GM12878 (cell line): ENCODE measurements at regions not wholly inside any gene's neighbourhood (a gene's known extent, or its start where the extent isn't known, plus 50 kb on each side); places are given as distances from the start of the nearest gene placed in this dataset.
"Not testable (repeated sequence)": the region's sequence is repeated elsewhere in the genome, so short reads cannot be mapped to it uniquely, and the experiment has no call there.

Source experiments
- ATAC-seq: fragments of 200-7000 bp; cut with Tn5 transposase; 3 replicates; pipeline ENCODE4 v1.9.1; 2020; ENCODE audit warnings: mild to moderate bottlenecking, moderate library complexity
- BruUV-seq: library from RNA; stranded (reverse); fragments of 400-500 nt; replicated peaks from 2 replicates; lab custom pipeline; 2021; lab: Mats Ljungman, UMichigan
- CTCF ChIA-PET: fragments of 300-600 bp; sonication (Branson Sonifier 250); formaldehyde crosslinking; extraction: SDS; loops from one replicate; lab custom pipeline; 2021; ENCODE audit warnings: inconsistent platforms; lab: Yijun Ruan, JAX
- POLR2A ChIA-PET: fragments of 350-600 bp; formaldehyde crosslinking; extraction: SDS; loops from one replicate; lab custom pipeline; 2021; ENCODE audit warnings: inconsistent platforms; lab: Charles Lee
- RAD21 ChIA-PET: fragments of 300-600 bp; sonication (Branson Sonifier 250); formaldehyde crosslinking; loops from one replicate; lab custom pipeline; 2023; ENCODE audit warnings: antibody characterized with exemption; ENCODE audit not compliant: unreplicated experiment; lab: Charles Lee
- SMC1A ChIA-PET: fragments of 300-600 bp; sonication (Branson Sonifier 250); formaldehyde crosslinking; loops from one replicate; lab custom pipeline; 2023; ENCODE audit not compliant: unreplicated experiment, uncharacterized antibody; lab: Charles Lee
- DNase-seq: peaks from one replicate; pipeline ENCODE4 v3.0.0-alpha.2; 2011; ENCODE audit warnings: low read depth, low spot score
- FAIRE-seq: peaks from 3 replicates; lab custom pipeline; 2011; peaks lifted over from hg19 to GRCh38; lab: Jason Lieb, UNC
- H2AFZ ChIP-seq: 2 replicates; pipeline ENCODE4 v1.6.0; 2011; ENCODE audit warnings: low read depth, low read length, control low read depth; ENCODE audit not compliant: control insufficient read depth
- H3K27ac ChIP-seq: 2 replicates; pipeline ENCODE4 v1.5.1; 2011; ENCODE audit warnings: control low read depth; ENCODE audit not compliant: control insufficient read depth, insufficient read depth
- H3K27me3 ChIP-seq, 2 experiments: replicated peaks in 1 of 2; 2 replicates each; pipeline versions ENCODE4 v1.6.0 to v1.6.1; 2011; ENCODE audit warnings: low read length in 1 of 2; ENCODE audit not compliant: control insufficient read depth in 2 of 2, insufficient read depth in 2 of 2
- H3K36me3 ChIP-seq, 2 experiments: 2 replicates each; pipeline ENCODE4 v1.5.1; 2011; ENCODE audit warnings: low read length in 1 of 2; ENCODE audit not compliant: control insufficient read depth in 2 of 2, insufficient read depth in 2 of 2
- H3K4me1 ChIP-seq: 2 replicates; pipeline ENCODE4 v1.6.1; 2011; ENCODE audit warnings: mild to moderate bottlenecking, low read length, moderate library complexity, mixed read lengths; ENCODE audit not compliant: control insufficient read depth, insufficient read depth
- H3K4me2 ChIP-seq: 2 replicates; pipeline ENCODE4 v1.6.0; 2011; ENCODE audit warnings: control low read depth; ENCODE audit not compliant: control insufficient read depth, insufficient read depth
- H3K4me3 ChIP-seq: fragments of 200-600 bp; sonication (generic); 2 replicates; pipeline ENCODE4 v1.5.1; 2016
- H3K79me2 ChIP-seq: 2 replicates; pipeline ENCODE4 v1.6.0; 2011; ENCODE audit warnings: low read length; ENCODE audit not compliant: control insufficient read depth, insufficient read depth
- H3K9ac ChIP-seq: 2 replicates; pipeline ENCODE4 v1.8.0; 2011; ENCODE audit warnings: low read length, control low read depth, mixed read lengths; ENCODE audit not compliant: control insufficient read depth, insufficient read depth
- H3K9me3 ChIP-seq: replicated peaks from 3 replicates; pipeline ENCODE4 v1.5.1; 2011; ENCODE audit warnings: mild to moderate bottlenecking, low read length; ENCODE audit not compliant: control insufficient read depth, insufficient read depth
- H4K20me1 ChIP-seq: 2 replicates; pipeline ENCODE4 v1.6.0; 2011; ENCODE audit not compliant: control insufficient read depth, insufficient read depth
- ATF7 ChIP-seq: fragments of 450-650 bp; IDR thresholded peaks from 2 replicates; pipeline ENCODE4 v1.6.1; 2016; ENCODE audit warnings: low read depth, mild to moderate bottlenecking
- DPF2 ChIP-seq: fragments of 450-650 bp; IDR thresholded peaks from 2 replicates; pipeline ENCODE4 v1.6.1; 2017; ENCODE audit warnings: mild to moderate bottlenecking
- NFIC ChIP-seq: IDR thresholded peaks from 2 replicates; pipeline ENCODE4 v1.6.1; 2012; ENCODE audit warnings: low read depth, mild to moderate bottlenecking, inconsistent platforms, low read length, moderate library complexity
- RB1 ChIP-seq: fragments of 450-650 bp; formaldehyde crosslinking; IDR thresholded peaks from 2 replicates; pipeline ENCODE4 v1.6.1; 2017; ENCODE audit warnings: mild to moderate bottlenecking, borderline replicate concordance
- WGBS: methylation state at CpG from one replicate; pipeline ENCODE4 v1.1.6; 2016; ENCODE audit warnings: low lambda C conversion rate; ENCODE audit not compliant: insufficient replicate concordance, insufficient coverage; ENCODE audit errors: missing lambda C conversion rate; 5-methylcytosine and 5-hydroxymethylcytosine counted together
- in situ Hi-C: fragments of 300-500 bp; cut with MboI; formaldehyde crosslinking; loops from 9 replicates; pipeline ENCODE4 v1.14.3; 2018; ENCODE audit warnings: mixed read lengths
- intact Hi-C: fragments of 100-400 bp; cut with micrococcal nuclease; formaldehyde crosslinking; loops from one replicate; pipeline ENCODE4 v1.14.2; 2022; ENCODE audit not compliant: unreplicated experiment
- TF ChIP-seq, protein P1 (sequence below): IDR thresholded peaks from 2 replicates; pipeline ENCODE4 v1.6.1; 2012; ENCODE audit warnings: low read depth, low read length, improper control_type of control experiment

GRCh38 chr14:57110411-57110810, 158.3 kb downstream of the EXOC5 start:
- 80% methylated on average over 4 of the region's 4 CpGs for WGBS
- H3K79me2 ChIP-seq, in situ Hi-C loops, SMC1A ChIA-PET, intact Hi-C loops, FAIRE-seq, H3K36me3 ChIP-seq, H2AFZ ChIP-seq, H3K4me2 ChIP-seq, H3K27me3 ChIP-seq, H4K20me1 ChIP-seq, ATAC-seq, POLR2A ChIA-PET, RAD21 ChIA-PET, DNase-seq, H3K9me3 ChIP-seq, CTCF ChIA-PET, H3K4me3 ChIP-seq, H3K9ac ChIP-seq, H3K27ac ChIP-seq, BruUV-seq, H3K4me1 ChIP-seq: not testable (repeated sequence)

GRCh38 chr14:57091030-57091608, 177.6 kb downstream of the EXOC5 start:
- DNase-seq (no peak), ATAC-seq (no peak), FAIRE-seq (no peak)
- no peak overlapping the region for H3K27ac ChIP-seq
- CTCF ChIA-PET, result no interaction called here
- POLR2A ChIA-PET, result no interaction called here
- H3K9me3 ChIP-seq, result no peaks in the 10 kb centered on the region
- no peaks in the 10 kb centered on the region for H3K27me3 ChIP-seq
- BruUV-seq, result no TSS peak
- H3K4me3 ChIP-seq, result no peak overlapping the region
- TF ChIP-seq NFIC (no peak), RB1 (no peak), DPF2 (no peak), ATF7 (no peak)
- TF ChIP-seq, protein P1, sequence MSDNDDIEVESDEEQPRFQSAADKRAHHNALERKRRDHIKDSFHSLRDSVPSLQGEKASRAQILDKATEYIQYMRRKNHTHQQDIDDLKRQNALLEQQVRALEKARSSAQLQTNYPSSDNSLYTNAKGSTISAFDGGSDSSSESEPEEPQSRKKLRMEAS, result no peak
- H3K4me2 ChIP-seq, result no peak overlapping the region
- 60% methylated on average over 12 of the region's 13 CpGs for WGBS
- H4K20me1 ChIP-seq, result no peaks in the 10 kb centered on the region
- no peak overlapping the region for H2AFZ ChIP-seq
- intact Hi-C loops (no loop called here), in situ Hi-C loops (no loop called here)
- no peak overlapping the region for H3K9ac ChIP-seq
- H3K36me3 ChIP-seq, result no peaks in the 10 kb centered on the region
- SMC1A ChIA-PET, result no interaction called here
- no peaks in the 10 kb centered on the region for H3K79me2 ChIP-seq
- no peaks in the 10 kb centered on the region for H3K4me1 ChIP-seq
- RAD21 ChIA-PET, result no interaction called here
